HCT116 (cell line): ENCODE measurements at regions not wholly inside any gene's neighbourhood (a gene's known extent, or its start where the extent isn't known, plus 50 kb on each side); places are given as distances from the start of the nearest gene placed in this dataset.

ENCODE experiments used
- EZH2 ChIP-seq: fragments of 200-600 bp; sonication (generic); IDR thresholded peaks from 2 replicates; pipeline ENCODE4 v1.6.1; 2017; ENCODE audit warnings: antibody characterized with exemption, mixed run types
- JUND ChIP-seq: IDR thresholded peaks from 2 replicates; pipeline ENCODE4 v1.6.1; 2012
- RAD21 ChIP-seq: IDR thresholded peaks from 2 replicates; pipeline ENCODE4 v1.6.1; 2012; ENCODE audit warnings: low read depth, mild to moderate bottlenecking
- REST ChIP-seq: IDR thresholded peaks from 2 replicates; pipeline ENCODE4 v1.6.1; 2012; ENCODE audit warnings: low read depth
- SRF ChIP-seq: IDR thresholded peaks from 2 replicates; pipeline ENCODE4 v1.6.1; 2012; ENCODE audit warnings: low read depth
- TF ChIP-seq, protein P1 (sequence below), 3 experiments: fragments of 200-600 bp in 1 of 3; sonication (generic) in 1 of 3; IDR thresholded peaks in 2 of 3; conservative IDR thresholded peaks in 1 of 3; 2 replicates each; pipeline ENCODE4 v1.5.1; 2012 to 2017; ENCODE audit warnings: low read depth in 2 of 3, low read length in 2 of 3, antibody characterized with exemption in 1 of 3, borderline replicate concordance in 1 of 3, control low read depth in 1 of 3, mild to moderate bottlenecking in 1 of 3, mixed read lengths in 1 of 3, mixed run types in 1 of 3, moderate library complexity in 1 of 3; ENCODE audit not compliant: insufficient read depth in 1 of 3

DNA sequence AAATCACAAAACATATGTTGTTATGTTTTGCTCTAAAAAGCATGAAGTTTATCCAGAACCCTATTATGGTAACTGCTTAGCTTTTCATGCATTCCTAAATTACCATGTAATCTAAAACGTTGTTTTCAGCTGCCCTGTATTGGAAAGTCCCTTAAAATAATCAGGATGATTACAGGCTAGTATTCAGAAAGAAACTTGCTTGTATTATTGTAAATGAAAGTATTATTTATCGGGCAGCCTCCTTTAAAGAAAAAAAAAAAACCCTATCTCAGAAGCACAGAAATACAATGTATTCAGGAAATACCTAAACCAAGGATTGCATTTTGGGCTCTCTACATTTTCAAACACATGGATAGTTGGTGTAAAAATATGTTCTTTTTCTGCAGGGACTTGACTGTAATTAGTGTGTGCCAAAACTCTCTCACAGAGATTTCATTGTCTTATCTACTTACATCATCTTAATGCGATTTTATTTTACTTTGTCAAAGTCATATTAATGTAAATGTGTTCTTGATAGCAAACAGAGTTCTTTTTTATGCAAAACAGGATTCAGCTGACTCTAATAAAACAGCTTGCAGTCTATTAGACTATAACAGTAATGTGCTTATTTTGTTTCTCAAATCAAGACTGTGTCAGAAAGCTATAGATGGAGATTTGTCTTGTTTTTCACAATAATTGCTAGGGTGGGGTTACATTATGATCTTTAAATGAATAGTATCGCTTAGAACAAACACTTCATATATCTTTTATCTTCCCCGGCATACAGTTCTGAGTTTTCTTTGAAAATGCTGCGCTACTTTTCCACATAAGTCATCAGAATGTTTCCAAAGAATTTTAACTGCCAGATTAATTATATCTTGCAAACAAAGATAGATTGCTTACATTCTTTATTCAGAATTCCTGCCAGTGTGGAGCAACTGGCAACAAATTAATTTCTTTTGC lies 65.3 kb upstream of the ARID5B start:
- TF ChIP-seq, protein P1, sequence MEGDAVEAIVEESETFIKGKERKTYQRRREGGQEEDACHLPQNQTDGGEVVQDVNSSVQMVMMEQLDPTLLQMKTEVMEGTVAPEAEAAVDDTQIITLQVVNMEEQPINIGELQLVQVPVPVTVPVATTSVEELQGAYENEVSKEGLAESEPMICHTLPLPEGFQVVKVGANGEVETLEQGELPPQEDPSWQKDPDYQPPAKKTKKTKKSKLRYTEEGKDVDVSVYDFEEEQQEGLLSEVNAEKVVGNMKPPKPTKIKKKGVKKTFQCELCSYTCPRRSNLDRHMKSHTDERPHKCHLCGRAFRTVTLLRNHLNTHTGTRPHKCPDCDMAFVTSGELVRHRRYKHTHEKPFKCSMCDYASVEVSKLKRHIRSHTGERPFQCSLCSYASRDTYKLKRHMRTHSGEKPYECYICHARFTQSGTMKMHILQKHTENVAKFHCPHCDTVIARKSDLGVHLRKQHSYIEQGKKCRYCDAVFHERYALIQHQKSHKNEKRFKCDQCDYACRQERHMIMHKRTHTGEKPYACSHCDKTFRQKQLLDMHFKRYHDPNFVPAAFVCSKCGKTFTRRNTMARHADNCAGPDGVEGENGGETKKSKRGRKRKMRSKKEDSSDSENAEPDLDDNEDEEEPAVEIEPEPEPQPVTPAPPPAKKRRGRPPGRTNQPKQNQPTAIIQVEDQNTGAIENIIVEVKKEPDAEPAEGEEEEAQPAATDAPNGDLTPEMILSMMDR (IDR thresholded peaks at IDR 0.05 in 2 of 3, conservative IDR thresholded peaks at IDR 0.05 in 1 of 3; ENCODE audit: borderline replicate concordance in 1 of 3, insufficient read depth in 1 of 3, low read depth in 2 of 3, low read length in 2 of 3): no peak
- no peak for TF ChIP-seq EZH2
- TF ChIP-seq JUND: peak; percentile 31; the same call in 1 of the 2 replicates
- TF ChIP-seq SRF: no peak
- no peak for TF ChIP-seq REST
- no peak for TF ChIP-seq RAD21
